SK-N-SH (cell line): ENCODE measurements at regions not wholly inside any gene's neighbourhood (a gene's known extent, or its start where the extent isn't known, plus 50 kb on each side); places are given as distances from the start of the nearest gene placed in this dataset.

Source experiments
- CTCF ChIA-PET: fragments of 300-600, 350-600 bp; formaldehyde crosslinking; extraction: SDS; loops from one replicate; lab custom pipeline; 2021; lab: Yijun Ruan, JAX
- POLR2A ChIA-PET: fragments of 350-600 bp; sonication (Branson Sonifier 250); formaldehyde crosslinking; extraction: SDS; loops from one replicate; lab custom pipeline; 2020; ENCODE audit warnings: antibody characterized with exemption, inconsistent platforms; lab: Yijun Ruan, JAX
- DNase-seq: peaks from one replicate; pipeline ENCODE4 v3.0.0; 2012
- H2AFZ ChIP-seq: fragments of 200-600 bp; sonication (generic); 2 replicates; pipeline ENCODE4 v1.8.1; 2016; ENCODE audit warnings: antibody characterized with exemption, mild to moderate bottlenecking, low read depth
- H3F3A ChIP-seq: fragments of 200-600 bp; sonication (generic); replicated peaks from 2 replicates; pipeline ENCODE3; 2016; ENCODE audit warnings: antibody characterized with exemption, mild to moderate bottlenecking; ENCODE audit not compliant: insufficient read depth
- H3K27ac ChIP-seq, 2 experiments: fragments of 200-500 bp in 1 of 2; fragments of 200-600 bp in 1 of 2; sonication (Bioruptor generic) in 1 of 2; sonication (generic), shearing (Covaris generic) in 1 of 2; 2 replicates each; pipeline versions ENCODE4 v1.5.1 to v1.6.1; 2014 to 2016; ENCODE audit warnings: low read depth in 2 of 2, inconsistent platforms in 1 of 2, low read length in 1 of 2, mild to moderate bottlenecking in 1 of 2, mixed read lengths in 1 of 2
- H3K27me3 ChIP-seq: fragments of 200-600 bp; sonication (generic), shearing (Covaris generic); 2 replicates; pipeline ENCODE4 v1.6.1; 2016; ENCODE audit warnings: mixed run types; ENCODE audit not compliant: insufficient read depth
- H3K36me3 ChIP-seq, 2 experiments: fragments of 200-500 bp in 1 of 2; fragments of 200-600 bp in 1 of 2; sonication (Bioruptor generic) in 1 of 2; sonication (generic) in 1 of 2; replicated peaks in 1 of 2; 2 replicates each; pipeline versions ENCODE3 to v1.5.1; 2014 to 2016; ENCODE audit warnings: low read length in 1 of 2, mild to moderate bottlenecking in 1 of 2; ENCODE audit not compliant: insufficient read depth in 2 of 2, control insufficient read depth in 1 of 2
- H3K4me1 ChIP-seq, 2 experiments: fragments of 200-500 bp in 1 of 2; fragments of 200-600 bp in 1 of 2; sonication (Bioruptor generic) in 1 of 2; sonication (generic), shearing (Covaris generic) in 1 of 2; 2 replicates each; pipeline versions ENCODE4 v1.5.1 to v1.6.1; 2014 to 2016; ENCODE audit warnings: low read depth in 1 of 2, low read length in 1 of 2, mixed run types in 1 of 2; ENCODE audit not compliant: insufficient read depth in 2 of 2, control insufficient read depth in 1 of 2
- H3K4me2 ChIP-seq: fragments of 200-600 bp; sonication (generic), shearing (Covaris generic); 2 replicates; pipeline ENCODE4 v1.6.1; 2017; ENCODE audit warnings: mixed run types
- H3K4me3 ChIP-seq, 2 experiments: fragments of 200-500 bp in 1 of 2; fragments of 200-600 bp in 1 of 2; sonication (Bioruptor generic) in 1 of 2; sonication (generic), shearing (Covaris generic) in 1 of 2; 2 replicates each; pipeline versions ENCODE4 v1.5.1 to v1.8.1; 2014 to 2016; ENCODE audit warnings: low read depth in 2 of 2, inconsistent platforms in 1 of 2, low read length in 1 of 2, mild to moderate bottlenecking in 1 of 2, mixed read lengths in 1 of 2, moderate library complexity in 1 of 2
- H3K79me2 ChIP-seq: fragments of 200-600 bp; sonication (generic); 2 replicates; pipeline ENCODE4 v1.8.1; 2017; ENCODE audit warnings: mild to moderate bottlenecking; ENCODE audit not compliant: insufficient read depth
- H3K9ac ChIP-seq: fragments of 200-600 bp; sonication (generic); 2 replicates; pipeline ENCODE4 v1.6.1; 2017; ENCODE audit warnings: mixed run types
- H3K9me2 ChIP-seq: fragments of 200-600 bp; sonication (generic); 2 replicates; pipeline ENCODE4 v1.6.1; 2017; ENCODE audit warnings: mixed run types
- H3K9me3 ChIP-seq: fragments of 200-600 bp; sonication (generic); 2 replicates; pipeline ENCODE4 v1.6.1; 2017; ENCODE audit warnings: mixed run types, mild to moderate bottlenecking, moderate library complexity
- H4K20me1 ChIP-seq: fragments of 200-600 bp; sonication (generic); 2 replicates; pipeline ENCODE4 v1.6.1; 2017; ENCODE audit warnings: mild to moderate bottlenecking, mixed run types; ENCODE audit not compliant: insufficient read depth
- CTCF ChIP-seq: fragments of 200-600 bp; sonication (generic); IDR thresholded peaks from 2 replicates; pipeline ENCODE4 v1.6.1; 2017; ENCODE audit warnings: antibody characterized with exemption, mild to moderate bottlenecking, moderate library complexity
- FOSL2 ChIP-seq: IDR thresholded peaks from 2 replicates; pipeline ENCODE4 v1.4.0; 2012; ENCODE audit warnings: low read depth, mild to moderate bottlenecking, moderate library complexity, borderline replicate concordance
- FOXJ3 ChIP-seq: sonication (generic); formaldehyde crosslinking; IDR thresholded peaks from 2 replicates; pipeline ENCODE4 v1.5.1; 2020; ENCODE audit warnings: mild to moderate bottlenecking, missing genetic modification reagents
- JUND ChIP-seq: IDR thresholded peaks from 2 replicates; pipeline ENCODE4 v1.4.0; 2012
- MAX ChIP-seq: IDR thresholded peaks from 2 replicates; pipeline ENCODE4 v1.4.0; 2012; ENCODE audit warnings: low read depth
- NFIC ChIP-seq: IDR thresholded peaks from 2 replicates; pipeline ENCODE4 v1.4.0; 2012; ENCODE audit warnings: borderline replicate concordance
- NRF1 ChIP-seq: IDR thresholded peaks from 2 replicates; pipeline ENCODE4 v1.6.1; 2012; ENCODE audit warnings: low read depth, mild to moderate bottlenecking, low read length
- RCOR1 ChIP-seq: fragments of 150-350 bp; IDR thresholded peaks from 2 replicates; pipeline ENCODE4 v1.6.1; 2017; ENCODE audit warnings: antibody characterized with exemption, low read length
- SMC3 ChIP-seq: IDR thresholded peaks from 2 replicates; pipeline ENCODE4 v1.6.1; 2012; ENCODE audit warnings: low read depth, low read length, improper control_type of control experiment
- TAF1 ChIP-seq: IDR thresholded peaks from 2 replicates; pipeline ENCODE4 v1.6.1; 2012; ENCODE audit warnings: low read depth, mild to moderate bottlenecking, low read length, moderate library complexity, borderline replicate concordance
- TCF12 ChIP-seq: IDR thresholded peaks from 2 replicates; pipeline ENCODE4 v1.4.0; 2012
- USF1 ChIP-seq: IDR thresholded peaks from 2 replicates; pipeline ENCODE4 v1.4.0; 2012; ENCODE audit warnings: low read depth, borderline replicate concordance
- WGBS: methylation state at CpG from one replicate; pipeline ENCODE4 v1.1.6; 2017; ENCODE audit warnings: low lambda C conversion rate; 5-methylcytosine and 5-hydroxymethylcytosine counted together
- TF ChIP-seq, protein P1 (sequence below): IDR thresholded peaks from 2 replicates; pipeline ENCODE4 v1.6.1; 2012; ENCODE audit warnings: mild to moderate bottlenecking, low read depth, low read length, moderate library complexity
- TF ChIP-seq, protein P2 (sequence below): IDR thresholded peaks from 2 replicates; pipeline ENCODE4 v1.4.0; 2012; ENCODE audit warnings: low read depth, borderline replicate concordance
- TF ChIP-seq, protein P3 (sequence below): fragments of 150-350 bp; IDR thresholded peaks from 2 replicates; pipeline ENCODE4 v1.6.1; 2017; ENCODE audit warnings: antibody characterized with exemption, low read length, low read depth, borderline replicate concordance

- POLR2A ChIA-PET: no interaction called here
- Histone ChIP-seq H3K4me1 (peaks cover 0 to 31% of the 10 kb centered on the region in 2 experiments; a peak in 2 of 4 replicates), H3K4me3 (no peak overlapping the region), H3K9me2 (no peaks in the 10 kb centered on the region), H3K27me3 (no peaks in the 10 kb centered on the region), H2AFZ (no peak overlapping the region), H3K9ac (no peak overlapping the region), H3K79me2 (no peaks in the 10 kb centered on the region)
- no peak for DNase-seq
- WGBS: 44% methylated on average over 2 of the region's 2 CpGs
- TF ChIP-seq FOXJ3 (CRISPR knock-in tag): no peak
- TF ChIP-seq, protein P1, sequence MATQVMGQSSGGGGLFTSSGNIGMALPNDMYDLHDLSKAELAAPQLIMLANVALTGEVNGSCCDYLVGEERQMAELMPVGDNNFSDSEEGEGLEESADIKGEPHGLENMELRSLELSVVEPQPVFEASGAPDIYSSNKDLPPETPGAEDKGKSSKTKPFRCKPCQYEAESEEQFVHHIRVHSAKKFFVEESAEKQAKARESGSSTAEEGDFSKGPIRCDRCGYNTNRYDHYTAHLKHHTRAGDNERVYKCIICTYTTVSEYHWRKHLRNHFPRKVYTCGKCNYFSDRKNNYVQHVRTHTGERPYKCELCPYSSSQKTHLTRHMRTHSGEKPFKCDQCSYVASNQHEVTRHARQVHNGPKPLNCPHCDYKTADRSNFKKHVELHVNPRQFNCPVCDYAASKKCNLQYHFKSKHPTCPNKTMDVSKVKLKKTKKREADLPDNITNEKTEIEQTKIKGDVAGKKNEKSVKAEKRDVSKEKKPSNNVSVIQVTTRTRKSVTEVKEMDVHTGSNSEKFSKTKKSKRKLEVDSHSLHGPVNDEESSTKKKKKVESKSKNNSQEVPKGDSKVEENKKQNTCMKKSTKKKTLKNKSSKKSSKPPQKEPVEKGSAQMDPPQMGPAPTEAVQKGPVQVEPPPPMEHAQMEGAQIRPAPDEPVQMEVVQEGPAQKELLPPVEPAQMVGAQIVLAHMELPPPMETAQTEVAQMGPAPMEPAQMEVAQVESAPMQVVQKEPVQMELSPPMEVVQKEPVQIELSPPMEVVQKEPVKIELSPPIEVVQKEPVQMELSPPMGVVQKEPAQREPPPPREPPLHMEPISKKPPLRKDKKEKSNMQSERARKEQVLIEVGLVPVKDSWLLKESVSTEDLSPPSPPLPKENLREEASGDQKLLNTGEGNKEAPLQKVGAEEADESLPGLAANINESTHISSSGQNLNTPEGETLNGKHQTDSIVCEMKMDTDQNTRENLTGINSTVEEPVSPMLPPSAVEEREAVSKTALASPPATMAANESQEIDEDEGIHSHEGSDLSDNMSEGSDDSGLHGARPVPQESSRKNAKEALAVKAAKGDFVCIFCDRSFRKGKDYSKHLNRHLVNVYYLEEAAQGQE: no peak
- TF ChIP-seq NFIC: no peak
- TF ChIP-seq USF1: no peak
- no peak for TF ChIP-seq CTCF
- no peak for TF ChIP-seq TCF12
- TF ChIP-seq TAF1: no peak
- TF ChIP-seq JUND: no peak
- TF ChIP-seq, protein P2, sequence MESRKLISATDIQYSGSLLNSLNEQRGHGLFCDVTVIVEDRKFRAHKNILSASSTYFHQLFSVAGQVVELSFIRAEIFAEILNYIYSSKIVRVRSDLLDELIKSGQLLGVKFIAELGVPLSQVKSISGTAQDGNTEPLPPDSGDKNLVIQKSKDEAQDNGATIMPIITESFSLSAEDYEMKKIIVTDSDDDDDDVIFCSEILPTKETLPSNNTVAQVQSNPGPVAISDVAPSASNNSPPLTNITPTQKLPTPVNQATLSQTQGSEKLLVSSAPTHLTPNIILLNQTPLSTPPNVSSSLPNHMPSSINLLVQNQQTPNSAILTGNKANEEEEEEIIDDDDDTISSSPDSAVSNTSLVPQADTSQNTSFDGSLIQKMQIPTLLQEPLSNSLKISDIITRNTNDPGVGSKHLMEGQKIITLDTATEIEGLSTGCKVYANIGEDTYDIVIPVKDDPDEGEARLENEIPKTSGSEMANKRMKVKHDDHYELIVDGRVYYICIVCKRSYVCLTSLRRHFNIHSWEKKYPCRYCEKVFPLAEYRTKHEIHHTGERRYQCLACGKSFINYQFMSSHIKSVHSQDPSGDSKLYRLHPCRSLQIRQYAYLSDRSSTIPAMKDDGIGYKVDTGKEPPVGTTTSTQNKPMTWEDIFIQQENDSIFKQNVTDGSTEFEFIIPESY: no peak
- TF ChIP-seq RCOR1: no peak
- TF ChIP-seq SMC3: no peak
- TF ChIP-seq, protein P3, sequence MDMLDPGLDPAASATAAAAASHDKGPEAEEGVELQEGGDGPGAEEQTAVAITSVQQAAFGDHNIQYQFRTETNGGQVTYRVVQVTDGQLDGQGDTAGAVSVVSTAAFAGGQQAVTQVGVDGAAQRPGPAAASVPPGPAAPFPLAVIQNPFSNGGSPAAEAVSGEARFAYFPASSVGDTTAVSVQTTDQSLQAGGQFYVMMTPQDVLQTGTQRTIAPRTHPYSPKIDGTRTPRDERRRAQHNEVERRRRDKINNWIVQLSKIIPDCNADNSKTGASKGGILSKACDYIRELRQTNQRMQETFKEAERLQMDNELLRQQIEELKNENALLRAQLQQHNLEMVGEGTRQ: no peak
- no peak for TF ChIP-seq NRF1
- TF ChIP-seq MAX: no peak
- no peak for TF ChIP-seq FOSL2
- TF ChIP-seq, all 33 proteins: peak for 0
- Histone ChIP-seq H3K9me3 (0 out of 2 replicates have a peak, but pooled peaks cover 11% of the 10 kb centered on the region), H3K27ac (no peak overlapping the region), H3K4me2 (no peak overlapping the region), H4K20me1 (no peaks in the 10 kb centered on the region), H3F3A (no peaks in the 10 kb centered on the region), H3K36me3 (no peaks in the 10 kb centered on the region)
- CTCF ChIA-PET: interaction anchor here (0.7 to 1.5 kb wide), 2 partner anchors 9 to 301 kb away, joined by 3 to 5 read pairs; no protein-coding TSS in a partner anchor
Observed at GRCh38 chr2:5537180-5537688, 154.9 kb upstream of the SOX11 start.
